Heart right ventricle (tissue), 16 donors: ENCODE measurements at regions not wholly inside any gene's neighbourhood (a gene's known extent, or its start where the extent isn't known, plus 50 kb on each side); places are given as distances from the start of the nearest gene placed in this dataset.

Experiments used
- ATAC-seq, 8 donors: fragments of 200-7000 bp; cut with Tn5 transposase; one replicate each; pipeline ENCODE4 v1.9.1; 2020; ENCODE audit warnings: mild to moderate bottlenecking in 8 of 8, moderate library complexity in 8 of 8, moderate number of reproducible peaks in 1 of 8
- DNase-seq, 2 donors: peaks; one replicate each; pipeline ENCODE4 v3.0.0-alpha.2; 2020
- H3K27ac ChIP-seq, 10 donors: fragments of 200-600 bp; sonication (generic) in 2 of 10; one replicate each; pipeline versions ENCODE4 v1.5.0 to v1.8.0; 2020 to 2022; ENCODE audit warnings: mild to moderate bottlenecking in 3 of 10
- H3K27me3 ChIP-seq, 7 donors: fragments of 200-600 bp; one replicate each; pipeline ENCODE4 v1.8.0; 2021 to 2022; ENCODE audit warnings: mild to moderate bottlenecking in 2 of 7
- H3K36me3 ChIP-seq, 9 donors: fragments of 200-600 bp; sonication (generic) in 1 of 9; one replicate each; pipeline versions ENCODE4 v1.5.0 to v1.8.0; 2020 to 2022; ENCODE audit warnings: mild to moderate bottlenecking in 2 of 9
- H3K4me1 ChIP-seq, 9 donors: fragments of 200-600 bp; sonication (generic) in 1 of 9; one replicate each; pipeline versions ENCODE4 v1.5.0 to v1.8.0; 2020 to 2022; ENCODE audit warnings: mild to moderate bottlenecking in 4 of 9
- H3K4me3 ChIP-seq, 10 donors: fragments of 200-600 bp; sonication (generic) in 2 of 10; one replicate each; pipeline versions ENCODE4 v1.5.0 to v1.8.0; 2020 to 2022; ENCODE audit warnings: mild to moderate bottlenecking in 7 of 10, moderate library complexity in 2 of 10
- H3K9me3 ChIP-seq, 11 donors: fragments of 200-600 bp in 10 of 11; sonication (generic) in 2 of 11; one replicate each; pipeline versions ENCODE4 v1.5.0 to v1.8.0; 2013 to 2022; ENCODE audit warnings: mild to moderate bottlenecking in 2 of 11, control low read depth in 1 of 11, moderate library complexity in 1 of 11
- CTCF ChIP-seq, 9 donors: fragments of 200-600 bp; sonication (generic) in 2 of 9; IDR thresholded peaks; one replicate each; pipeline versions ENCODE4 v1.5.0 to v1.8.0; 2021 to 2022; ENCODE audit warnings: antibody characterized with exemption in 9 of 9, mild to moderate bottlenecking in 5 of 9, moderate library complexity in 1 of 9
- WGBS, 2 donors: extraction: QIAGEN DNeasy Blood & Tissue Kit; methylation state at CpG; one replicate each; pipeline ENCODE4 v1.1.7; 2013; ENCODE audit warnings: inconsistent platforms in 1 of 2; 5-methylcytosine and 5-hydroxymethylcytosine counted together
- intact Hi-C, 10 donors: fragments of 100-400 bp; cut with DNase I; formaldehyde crosslinking; loops; one replicate each; pipeline versions ENCODE4 v1.11.1 to v1.14.2; 2022
- donor health status: Arrhythmogenic right ventricular cardiomyopathy.
- donor health status: ischemic (EF 13 %, LVEDD 7.1; RV severe dilation, severe dysfunction).
- donor health status: healthy with polysubstance abuse.
- donor health status: DM: no; HTN: yes; CAD: no.
- donor health status: DM: no; HTN: no; CAD: no.
- donor health status: ischemic (EF 25% LVEDD 6.9; RV normal size, moderate dysfunction).
- donor health status: ischemic (EF 25% LVEDD 5.7; RV mildly dilated, moderate dysfunction).
- donor health status: healthy.
- donor health status: DM: yes; HTN: yes; CAD: no.
- donor health status: Ischemic cardiomyopathy.
- donor health status: ischemic (EF 35%, LVEDD 5.7; RV mildly dilated, moderate dysfunction).
- donor health status: nonischemic (EF 11% LVEDD 7.7; RV severe dilation, severe dysfunction).
- donor health status: DM: yes; HTN: yes; CAD: no.
- donor health status: PGD.
- donor health status: ischemic (EF 29% LVEDD 5.4; RV normal size, mild dysfunction).
- donor health status: nonischemic (EF 23%, LVEDD 6.1; RV moderate dilation, normal function).

DNA sequence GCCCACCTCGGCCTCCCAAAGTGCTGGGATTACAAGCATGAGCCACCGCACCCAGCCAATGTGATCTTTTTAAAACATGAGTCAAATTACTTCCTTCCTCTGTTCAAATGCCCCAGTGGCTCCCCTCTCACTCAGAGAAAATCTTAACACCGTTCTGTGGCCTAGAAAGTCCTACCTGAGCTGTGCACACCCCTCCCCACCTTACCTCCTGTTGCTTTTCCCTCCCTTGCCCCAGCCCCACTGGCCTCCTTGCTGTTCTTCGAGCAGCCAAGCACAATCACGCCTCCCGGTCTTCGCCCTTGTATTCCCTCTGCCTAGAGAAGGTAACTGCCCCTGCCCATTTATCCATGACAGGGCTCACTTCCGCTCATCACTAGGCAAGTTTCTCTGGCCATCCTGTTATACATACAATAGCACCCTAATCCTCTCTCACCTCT is 62.6 kb upstream of the RPL11 start:
- intact Hi-C loops: loop anchor here in 1 of 10 donors (5.0 kb wide), 1 partner anchor 42 kb away; no protein-coding TSS in a partner anchor
- no peak for TF ChIP-seq CTCF (IDR thresholded peaks at IDR 0.05)
- no peak for ATAC-seq
- Histone ChIP-seq H3K9me3 (no peaks in the 10 kb centered on the region), H3K36me3 (no peaks in the 10 kb centered on the region), H3K27ac (no peak overlapping the region), H3K4me3 (no peak overlapping the region), H3K27me3 (no peaks in the 10 kb centered on the region), H3K4me1 (peaks cover 0 to under 1% (median 0%) of the 10 kb centered on the region in 9 donors)
- DNase-seq: no peak
- 70 to 78% methylated on average over 8 of the region's 8 CpGs for WGBS, 2 donors

DNA sequence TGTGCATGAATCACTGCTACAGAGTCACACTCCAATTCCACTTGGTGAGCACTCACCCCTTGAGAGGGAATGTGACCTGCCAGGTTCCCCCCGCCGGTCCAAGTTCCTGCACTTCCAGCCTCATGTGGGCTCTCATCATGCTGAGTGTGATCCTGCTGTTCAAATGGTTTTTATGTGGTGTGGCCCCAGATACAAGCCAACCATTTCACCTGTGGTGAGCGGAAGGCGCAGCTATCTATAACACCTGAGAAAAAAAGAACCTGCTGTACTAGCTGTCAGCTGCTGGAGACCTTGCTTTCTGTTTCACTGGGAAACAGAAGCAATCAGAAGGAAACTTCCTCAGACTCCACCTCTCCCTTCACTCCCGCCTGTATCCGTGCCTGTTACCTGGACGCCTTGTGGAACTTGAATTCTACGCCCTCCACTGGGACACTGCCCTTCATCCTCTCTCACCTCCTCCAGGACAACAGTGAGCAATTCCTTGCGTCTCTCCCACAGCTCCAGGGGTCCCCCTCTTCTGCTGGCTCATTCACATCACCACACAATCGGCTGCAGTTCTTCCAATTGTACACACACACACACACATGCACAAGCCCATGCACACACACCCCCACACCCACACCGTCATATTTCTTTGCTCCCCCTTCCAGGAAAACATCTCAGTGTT is 64.4 kb upstream of the RPL11 start:
- 65 to 80% methylated on average over 11 of the region's 11 CpGs for WGBS, 2 donors
- H3K27ac ChIP-seq: no peak overlapping the region
- no peaks in the 10 kb centered on the region for H3K4me1 ChIP-seq
- H3K9me3 ChIP-seq: no peaks in the 10 kb centered on the region
- ATAC-seq: no peak
- intact Hi-C loops: loop anchor here in 1 of 10 donors (5.0 kb wide), 1 partner anchor 40 kb away; no protein-coding TSS in a partner anchor
- no peak overlapping the region for H3K4me3 ChIP-seq
- DNase-seq: no peak
- no peaks in the 10 kb centered on the region for H3K27me3 ChIP-seq
- no peaks in the 10 kb centered on the region for H3K36me3 ChIP-seq
- TF ChIP-seq CTCF (IDR thresholded peaks at IDR 0.05): no peak

- Histone ChIP-seq H3K4me1 (no peaks in the 10 kb centered on the region), H3K36me3 (no peaks in the 10 kb centered on the region), H3K27me3 (peaks cover 0 to 4% (median 0%) of the 10 kb centered on the region in 7 donors), H3K27ac (no peak overlapping the region), H3K4me3 (no peak overlapping the region), H3K9me3 (no peaks in the 10 kb centered on the region)
- TF ChIP-seq CTCF (IDR thresholded peaks at IDR 0.05): no peak
- ATAC-seq: no peak
- DNase-seq: no peak
- 97 to 100% methylated on average over 1 of the region's 1 CpG for WGBS, 2 donors
- intact Hi-C loops: loop anchor here in 1 of 10 donors (5.0 kb wide), 1 partner anchor 39 kb away; no protein-coding TSS in a partner anchor
Measured at GRCh38 chr1:23625929-23626535, 65.6 kb upstream of the RPL11 start.

- 89 to 96% methylated on average over 4 of the region's 4 CpGs for WGBS, 2 donors
- Histone ChIP-seq H3K4me1 (no peaks in the 10 kb centered on the region), H3K4me3 (no peak overlapping the region), H3K27ac (no peak overlapping the region), H3K27me3 (peaks cover 0 to 9% (median 0%) of the 10 kb centered on the region in 7 donors), H3K36me3 (no peaks in the 10 kb centered on the region), H3K9me3 (no peaks in the 10 kb centered on the region)
- DNase-seq (no peak), ATAC-seq (no peak)
- no peak for TF ChIP-seq CTCF (IDR thresholded peaks at IDR 0.05)
- intact Hi-C loops: loop anchor here in 1 of 10 donors (5.0 kb wide), 1 partner anchor 38 kb away; no protein-coding TSS in a partner anchor
Measured at GRCh38 chr1:23625459-23625858, 66.1 kb upstream of the RPL11 start.
